ENCODE measurements at regions not wholly inside any gene's neighbourhood (a gene's known extent, or its start where the extent isn't known, plus 50 kb on each side); places are given as distances from the start of the nearest gene placed in this dataset.

- Histone ChIP-seq H3K9ac (ENCODE audit: low read length) (no peak overlapping the region), H4K20me1 (ENCODE audit: insufficient read depth) (no peaks in the 10 kb centered on the region), H3K27ac (ENCODE audit: low read length) (no peak overlapping the region), H3K4me2 (ENCODE audit: low read length) (no peak overlapping the region), H3K79me2 (replicated peaks; ENCODE audit: insufficient read depth, low read length) (no peaks in the 10 kb centered on the region), H3K36me3 (ENCODE audit: insufficient read depth, low read length) (no peaks in the 10 kb centered on the region), H3F3A (ENCODE audit: insufficient read depth, low read length, poor library complexity, severe bottlenecking) (no peaks in the 10 kb centered on the region), H3K4me3 (ENCODE audit: low read length) (no peak overlapping the region), H2AFZ (ENCODE audit: low read depth, low read length) (no peak overlapping the region), H3K9me3 (ENCODE audit: low read length) (no peaks in the 10 kb centered on the region), H3K27me3 (ENCODE audit: insufficient read depth, low read depth, low read length) (no peaks in the 10 kb centered on the region), H3K9me2 (ENCODE audit: insufficient read depth, low read length) (no peaks in the 10 kb centered on the region)
- TF ChIP-seq RAD21 (conservative IDR thresholded peaks at IDR 0.05) = no peak
- no peak for TF ChIP-seq TAF1 (IDR thresholded peaks at IDR 0.05; ENCODE audit: low read depth)
- no peak for TF ChIP-seq CTCF (IDR thresholded peaks at IDR 0.05; ENCODE audit: poor library complexity, severe bottlenecking)
- no peak for TF ChIP-seq EP300 (conservative IDR thresholded peaks at IDR 0.05; ENCODE audit: poor library complexity, severe bottlenecking)
- TF ChIP-seq MXI1 (conservative IDR thresholded peaks at IDR 0.05; ENCODE audit: poor library complexity, severe bottlenecking) = no peak
- TF ChIP-seq REST (IDR thresholded peaks at IDR 0.05; ENCODE audit: borderline replicate concordance) = no peak
- no peak for TF ChIP-seq POLR2AphosphoS5 (IDR thresholded peaks at IDR 0.05)
- no peak for TF ChIP-seq EZH2 (IDR thresholded peaks at IDR 0.05; ENCODE audit: borderline replicate concordance, insufficient read depth, low read length, poor library complexity, severe bottlenecking)
- TF ChIP-seq SMC3 (conservative IDR thresholded peaks at IDR 0.05; ENCODE audit: poor library complexity) = no peak
These were observed 74.8 kb upstream of the DEPDC1 start for GRCh38 chr1:68571454-68572235.

- no peaks in the 10 kb centered on the region for H4K20me1 ChIP-seq (ENCODE audit: insufficient read depth)
- H3K27ac ChIP-seq (ENCODE audit: low read length) = no peak overlapping the region
- no peak overlapping the region for H3K4me2 ChIP-seq (ENCODE audit: low read length)
- TF ChIP-seq TAF1 (IDR thresholded peaks at IDR 0.05; ENCODE audit: low read depth) (no peak), REST (IDR thresholded peaks at IDR 0.05; ENCODE audit: borderline replicate concordance) (no peak), SMC3 (conservative IDR thresholded peaks at IDR 0.05; ENCODE audit: poor library complexity) (no peak), POLR2AphosphoS5 (IDR thresholded peaks at IDR 0.05) (no peak)
- no peak overlapping the region for H3K4me3 ChIP-seq (ENCODE audit: low read length)
- no peaks in the 10 kb centered on the region for H3F3A ChIP-seq (ENCODE audit: insufficient read depth, low read length, poor library complexity, severe bottlenecking)
- H3K79me2 ChIP-seq (replicated peaks; ENCODE audit: insufficient read depth, low read length) = no peaks in the 10 kb centered on the region
- no peak overlapping the region for H3K9ac ChIP-seq (ENCODE audit: low read length)
- no peaks in the 10 kb centered on the region for H3K9me2 ChIP-seq (ENCODE audit: insufficient read depth, low read length)
- H3K27me3 ChIP-seq (ENCODE audit: insufficient read depth, low read depth, low read length) = no peaks in the 10 kb centered on the region
- no peaks in the 10 kb centered on the region for H3K36me3 ChIP-seq (ENCODE audit: insufficient read depth, low read length)
- no peak overlapping the region for H2AFZ ChIP-seq (ENCODE audit: low read depth, low read length)
- H3K9me3 ChIP-seq (ENCODE audit: low read length) = no peaks in the 10 kb centered on the region
These were observed 88.5 kb upstream of the DEPDC1 start for GRCh38 chr1:68585351-68585750.
